ENCODE measurements at regions not wholly inside any gene's neighbourhood (a gene's known extent, or its start where the extent isn't known, plus 50 kb on each side); places are given as distances from the start of the nearest gene placed in this dataset.

GRCh38 chr10:53724581-53724980, 952.0 kb upstream of the MBL2 start:
- intact Hi-C loops (cut with DNase I) = no loop called here
- H3K4me3 ChIP-seq = no peak overlapping the region

GRCh38 chr10:53719658-53720057, 947.1 kb upstream of the MBL2 start:
- TF ChIP-seq CTCF (IDR thresholded peaks at IDR 0.05) (no peak), POLR2AphosphoS5 (IDR thresholded peaks at IDR 0.05; ENCODE audit: insufficient read depth in 1 of 2, low read depth in 1 of 2) (no peak), POLR2A (IDR thresholded peaks at IDR 0.05) (no peak)
- Histone ChIP-seq H3K27ac (no peak overlapping the region), H3K27me3 (no peaks in the 10 kb centered on the region), H3K4me1 (no peaks in the 10 kb centered on the region), H3K4me3 (no peak overlapping the region), H3K36me3 (no peaks in the 10 kb centered on the region), H3K9me3 (no peaks in the 10 kb centered on the region)
- no peak for DNase-seq (ENCODE audit: extremely low spot score in 2 of 2)
- intact Hi-C loops (cut with DNase I) = no loop called here

More at GRCh38 chr10:53724581-53724980, 952.0 kb upstream of the MBL2 start:
- no peaks in the 10 kb centered on the region for H3K9me3 ChIP-seq
- no peaks in the 10 kb centered on the region for H3K36me3 ChIP-seq
- H3K4me1 ChIP-seq = no peaks in the 10 kb centered on the region
- TF ChIP-seq POLR2A (IDR thresholded peaks at IDR 0.05) = no peak
- no peak for TF ChIP-seq POLR2AphosphoS5 (IDR thresholded peaks at IDR 0.05; ENCODE audit: insufficient read depth in 1 of 2, low read depth in 1 of 2)
- TF ChIP-seq CTCF (IDR thresholded peaks at IDR 0.05) = no peak
- no peak overlapping the region for H3K27ac ChIP-seq
- DNase-seq (ENCODE audit: extremely low spot score in 2 of 2) = no peak
- no peaks in the 10 kb centered on the region for H3K27me3 ChIP-seq

- DNase-seq (ENCODE audit: extremely low spot score in 2 of 2) = no peak
- H3K36me3 ChIP-seq = no peaks in the 10 kb centered on the region
- H3K4me1 ChIP-seq = no peaks in the 10 kb centered on the region
- intact Hi-C loops (cut with DNase I) = no loop called here
- no peak for TF ChIP-seq POLR2AphosphoS5 (IDR thresholded peaks at IDR 0.05; ENCODE audit: insufficient read depth in 1 of 2, low read depth in 1 of 2)
- no peak for TF ChIP-seq CTCF (IDR thresholded peaks at IDR 0.05)
- no peak for TF ChIP-seq POLR2A (IDR thresholded peaks at IDR 0.05)
- H3K27me3 ChIP-seq = no peaks in the 10 kb centered on the region
- H3K9me3 ChIP-seq = no peaks in the 10 kb centered on the region
- H3K27ac ChIP-seq = no peak overlapping the region
- H3K4me3 ChIP-seq = no peak overlapping the region
These were observed 943.6 kb upstream of the MBL2 start for GRCh38 chr10:53716156-53716555.

DNA sequence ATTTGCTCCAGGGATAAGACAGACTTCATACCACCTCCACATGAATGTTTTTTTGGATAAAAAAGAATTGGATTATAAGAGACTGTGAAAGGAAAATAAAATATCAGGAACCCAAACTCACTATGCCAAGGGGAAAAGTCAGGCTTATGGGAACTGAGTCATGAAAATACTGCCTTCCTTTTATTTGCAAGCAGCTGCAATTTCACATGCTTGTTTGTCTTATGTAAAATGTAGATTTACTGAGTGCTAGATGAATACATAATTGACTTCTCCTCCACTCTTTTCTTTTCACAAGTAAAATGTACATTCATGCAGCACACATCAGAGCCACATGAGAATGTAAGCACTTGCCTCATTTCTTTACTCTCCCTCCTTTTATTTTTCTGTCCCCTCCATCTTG, 940.8 kb upstream of the MBL2 start:
- Histone ChIP-seq H3K9me3 (no peaks in the 10 kb centered on the region), H3K4me3 (no peak overlapping the region), H3K4me1 (no peaks in the 10 kb centered on the region), H3K27me3 (no peaks in the 10 kb centered on the region), H3K36me3 (no peaks in the 10 kb centered on the region), H3K27ac (no peak overlapping the region)
- intact Hi-C loops (cut with DNase I) = no loop called here
- no peak for TF ChIP-seq POLR2A (IDR thresholded peaks at IDR 0.05)
- no peak for TF ChIP-seq POLR2AphosphoS5 (IDR thresholded peaks at IDR 0.05; ENCODE audit: insufficient read depth in 1 of 2, low read depth in 1 of 2)
- TF ChIP-seq CTCF (IDR thresholded peaks at IDR 0.05) = no peak
- DNase-seq (ENCODE audit: extremely low spot score in 2 of 2) = no peak

DNA sequence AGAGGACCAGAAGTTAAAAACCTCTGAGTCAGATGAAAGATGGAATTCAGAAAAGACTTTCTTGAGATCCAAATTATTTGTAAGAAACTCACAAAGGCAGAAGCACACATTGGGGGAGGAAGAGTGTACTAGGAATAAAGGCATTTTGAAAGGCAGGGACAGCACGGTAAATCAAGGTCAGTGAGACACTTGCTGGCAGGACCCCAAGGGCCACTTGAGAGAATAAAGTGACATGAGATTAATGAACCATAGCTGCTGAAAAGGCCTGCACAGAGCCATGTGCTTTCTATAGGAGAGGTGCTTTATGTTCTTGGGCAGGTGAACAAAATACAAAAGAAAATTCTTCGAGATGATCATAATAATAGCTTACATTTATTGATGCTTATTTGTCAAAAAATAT, 929.9 kb upstream of the MBL2 start:
- H3K27me3 ChIP-seq = no peaks in the 10 kb centered on the region
- no peaks in the 10 kb centered on the region for H3K9me3 ChIP-seq
- DNase-seq (ENCODE audit: extremely low spot score in 2 of 2) = no peak
- no peak overlapping the region for H3K27ac ChIP-seq
- H3K4me1 ChIP-seq = no peaks in the 10 kb centered on the region
- TF ChIP-seq POLR2A (IDR thresholded peaks at IDR 0.05) = no peak
- TF ChIP-seq CTCF (IDR thresholded peaks at IDR 0.05) = no peak
- TF ChIP-seq POLR2AphosphoS5 (IDR thresholded peaks at IDR 0.05; ENCODE audit: insufficient read depth in 1 of 2, low read depth in 1 of 2) = no peak
- intact Hi-C loops (cut with DNase I) = no loop called here
- H3K36me3 ChIP-seq = no peaks in the 10 kb centered on the region
- H3K4me3 ChIP-seq = no peak overlapping the region
